Sigmoid colon (tissue), 4 donors: ENCODE measurements at regions not wholly inside any gene's neighbourhood (a gene's known extent, or its start where the extent isn't known, plus 50 kb on each side); places are given as distances from the start of the nearest gene placed in this dataset.

Experiments used
- EP300 ChIP-seq, 4 donors: sonication (generic); formaldehyde crosslinking; IDR thresholded peaks; one replicate each; pipeline ENCODE4 v1.6.1; 2017; ENCODE audit warnings: antibody characterized with exemption in 4 of 4
- POLR2A ChIP-seq, 2 donors: fragments of 450-650 bp; IDR thresholded peaks; one replicate each; pipeline ENCODE4 v1.6.1; 2016; ENCODE audit warnings: antibody characterized with exemption in 2 of 2, mild to moderate bottlenecking in 2 of 2, moderate library complexity in 2 of 2
- TF ChIP-seq, protein P1 (sequence below), 4 experiments: fragments of 450-650 bp in 3 of 4; fragments of 200-600 bp in 1 of 4; IDR thresholded peaks; one replicate each; pipeline ENCODE4 v1.5.1; 2016 to 2019; ENCODE audit warnings: antibody characterized with exemption in 4 of 4, mild to moderate bottlenecking in 3 of 4, moderate library complexity in 2 of 4

GRCh38 chr4:104629601-104630000, 134.9 kb upstream of the CXXC4 start:
- TF ChIP-seq POLR2A (IDR thresholded peaks at IDR 0.05) (no peak), EP300 (IDR thresholded peaks at IDR 0.05) (no peak)
- TF ChIP-seq, protein P1, sequence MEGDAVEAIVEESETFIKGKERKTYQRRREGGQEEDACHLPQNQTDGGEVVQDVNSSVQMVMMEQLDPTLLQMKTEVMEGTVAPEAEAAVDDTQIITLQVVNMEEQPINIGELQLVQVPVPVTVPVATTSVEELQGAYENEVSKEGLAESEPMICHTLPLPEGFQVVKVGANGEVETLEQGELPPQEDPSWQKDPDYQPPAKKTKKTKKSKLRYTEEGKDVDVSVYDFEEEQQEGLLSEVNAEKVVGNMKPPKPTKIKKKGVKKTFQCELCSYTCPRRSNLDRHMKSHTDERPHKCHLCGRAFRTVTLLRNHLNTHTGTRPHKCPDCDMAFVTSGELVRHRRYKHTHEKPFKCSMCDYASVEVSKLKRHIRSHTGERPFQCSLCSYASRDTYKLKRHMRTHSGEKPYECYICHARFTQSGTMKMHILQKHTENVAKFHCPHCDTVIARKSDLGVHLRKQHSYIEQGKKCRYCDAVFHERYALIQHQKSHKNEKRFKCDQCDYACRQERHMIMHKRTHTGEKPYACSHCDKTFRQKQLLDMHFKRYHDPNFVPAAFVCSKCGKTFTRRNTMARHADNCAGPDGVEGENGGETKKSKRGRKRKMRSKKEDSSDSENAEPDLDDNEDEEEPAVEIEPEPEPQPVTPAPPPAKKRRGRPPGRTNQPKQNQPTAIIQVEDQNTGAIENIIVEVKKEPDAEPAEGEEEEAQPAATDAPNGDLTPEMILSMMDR (IDR thresholded peaks at IDR 0.05), result no peak
